BE2C (cell line): ENCODE measurements at regions not wholly inside any gene's neighbourhood (a gene's known extent, or its start where the extent isn't known, plus 50 kb on each side); places are given as distances from the start of the nearest gene placed in this dataset.

Experiments
- DNase-seq: peaks from one replicate; pipeline ENCODE4 v3.0.0-alpha.2; 2020
- H3K27me3 ChIP-seq: fragments of 250-450 bp; sonication (Bioruptor Pico); 2 replicates; pipeline ENCODE4 v1.5.1; 2020; ENCODE audit warnings: mild to moderate bottlenecking
- H3K36me3 ChIP-seq: fragments of 250-450 bp; sonication (Bioruptor Pico); 2 replicates; pipeline ENCODE4 v1.5.1; 2020; ENCODE audit warnings: mild to moderate bottlenecking
- H3K4me1 ChIP-seq: fragments of 250-450 bp; sonication (Bioruptor Pico); 2 replicates; pipeline ENCODE4 v1.5.1; 2020
- H3K4me3 ChIP-seq: 2 replicates; pipeline ENCODE4 v1.5.1; 2011; ENCODE audit warnings: low read depth, low read length
- H3K9me3 ChIP-seq: fragments of 250-450 bp; sonication (Bioruptor Pico); 2 replicates; pipeline ENCODE4 v1.5.1; 2020
- TF ChIP-seq, protein P1 (sequence below): IDR thresholded peaks from 2 replicates; pipeline ENCODE4 v1.5.1; 2012; ENCODE audit warnings: mild to moderate bottlenecking, low read depth, low read length

DNA sequence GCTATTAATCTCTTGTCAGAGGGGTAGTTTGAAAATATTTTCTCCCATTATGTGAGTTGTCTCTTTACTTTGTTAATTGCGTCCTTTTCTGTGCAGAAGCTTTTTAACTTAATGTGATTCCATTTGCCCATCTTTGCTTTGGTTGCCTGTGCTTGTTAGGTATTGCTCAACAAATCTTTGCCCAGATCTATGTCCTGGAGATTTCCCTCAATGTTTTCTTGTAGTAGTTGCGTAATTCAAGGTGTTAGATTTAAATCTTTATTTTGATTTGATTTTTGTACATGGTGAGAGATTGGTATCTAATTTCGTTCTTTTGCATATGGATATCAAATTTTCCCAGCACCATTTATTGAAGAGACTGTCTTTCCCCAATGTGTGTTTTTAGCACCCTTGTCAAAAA is 567.2 kb downstream of the DNAJB9 start:
- TF ChIP-seq, protein P1, sequence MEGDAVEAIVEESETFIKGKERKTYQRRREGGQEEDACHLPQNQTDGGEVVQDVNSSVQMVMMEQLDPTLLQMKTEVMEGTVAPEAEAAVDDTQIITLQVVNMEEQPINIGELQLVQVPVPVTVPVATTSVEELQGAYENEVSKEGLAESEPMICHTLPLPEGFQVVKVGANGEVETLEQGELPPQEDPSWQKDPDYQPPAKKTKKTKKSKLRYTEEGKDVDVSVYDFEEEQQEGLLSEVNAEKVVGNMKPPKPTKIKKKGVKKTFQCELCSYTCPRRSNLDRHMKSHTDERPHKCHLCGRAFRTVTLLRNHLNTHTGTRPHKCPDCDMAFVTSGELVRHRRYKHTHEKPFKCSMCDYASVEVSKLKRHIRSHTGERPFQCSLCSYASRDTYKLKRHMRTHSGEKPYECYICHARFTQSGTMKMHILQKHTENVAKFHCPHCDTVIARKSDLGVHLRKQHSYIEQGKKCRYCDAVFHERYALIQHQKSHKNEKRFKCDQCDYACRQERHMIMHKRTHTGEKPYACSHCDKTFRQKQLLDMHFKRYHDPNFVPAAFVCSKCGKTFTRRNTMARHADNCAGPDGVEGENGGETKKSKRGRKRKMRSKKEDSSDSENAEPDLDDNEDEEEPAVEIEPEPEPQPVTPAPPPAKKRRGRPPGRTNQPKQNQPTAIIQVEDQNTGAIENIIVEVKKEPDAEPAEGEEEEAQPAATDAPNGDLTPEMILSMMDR: no peak
- Histone ChIP-seq H3K9me3 (no peaks in the 10 kb centered on the region), H3K4me1 (no peaks in the 10 kb centered on the region), H3K36me3 (no peaks in the 10 kb centered on the region), H3K4me3 (no peak overlapping the region), H3K27me3 (no peaks in the 10 kb centered on the region)
- DNase-seq: no peak

DNA sequence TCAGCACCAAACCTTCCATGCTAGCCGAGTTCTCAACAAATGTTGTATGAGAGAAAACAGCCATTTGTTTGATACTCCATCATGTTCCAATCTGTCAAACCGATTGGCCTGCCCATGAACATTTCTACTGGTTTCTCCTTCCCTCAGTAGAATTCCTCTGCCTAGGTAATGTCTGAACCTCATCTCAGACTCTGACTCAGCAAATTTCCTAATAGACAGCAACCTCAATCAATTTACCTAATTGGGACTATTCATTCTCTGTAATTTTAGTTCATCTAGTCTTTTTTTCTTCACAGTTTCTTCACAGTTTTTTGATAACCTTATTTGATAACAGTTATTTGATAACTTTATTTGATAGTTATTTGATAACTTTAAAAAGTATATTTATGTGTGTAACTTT is 585.1 kb downstream of the DNAJB9 start:
- TF ChIP-seq, protein P1: no peak
- Histone ChIP-seq H3K4me1 (peaks cover 3% of the 10 kb centered on the region; the same call in 1 of the 2 replicates), H3K27me3 (no peaks in the 10 kb centered on the region), H3K36me3 (no peaks in the 10 kb centered on the region), H3K4me3 (no peak overlapping the region), H3K9me3 (no peaks in the 10 kb centered on the region)
- DNase-seq: no peak

DNA sequence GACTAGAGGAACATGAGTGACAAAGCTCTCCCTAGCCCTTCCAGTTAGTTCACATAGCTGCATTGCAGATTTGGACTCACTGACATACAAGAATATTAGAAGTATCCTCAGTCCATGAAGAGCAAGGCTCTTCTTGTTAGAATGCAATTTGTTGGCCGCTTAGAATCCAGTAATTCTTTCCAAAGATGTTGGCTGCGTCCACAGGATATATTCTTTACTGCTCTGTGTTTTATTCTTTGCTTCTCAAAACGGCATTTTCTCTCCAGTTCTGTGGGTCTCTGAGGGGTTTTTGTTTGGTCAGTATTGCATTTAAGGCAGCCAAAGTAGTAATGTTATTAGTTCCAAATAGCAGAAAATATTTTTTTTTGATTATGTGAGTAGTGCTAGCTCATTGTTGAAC is 588.6 kb downstream of the DNAJB9 start:
- H3K9me3 ChIP-seq: no peaks in the 10 kb centered on the region
- H3K4me3 ChIP-seq: no peak overlapping the region
- DNase-seq: no peak
- H3K4me1 ChIP-seq: peaks cover 3% of the 10 kb centered on the region; the same call in 1 of the 2 replicates
- H3K36me3 ChIP-seq: no peaks in the 10 kb centered on the region
- TF ChIP-seq, protein P1: no peak
- no peaks in the 10 kb centered on the region for H3K27me3 ChIP-seq

DNA sequence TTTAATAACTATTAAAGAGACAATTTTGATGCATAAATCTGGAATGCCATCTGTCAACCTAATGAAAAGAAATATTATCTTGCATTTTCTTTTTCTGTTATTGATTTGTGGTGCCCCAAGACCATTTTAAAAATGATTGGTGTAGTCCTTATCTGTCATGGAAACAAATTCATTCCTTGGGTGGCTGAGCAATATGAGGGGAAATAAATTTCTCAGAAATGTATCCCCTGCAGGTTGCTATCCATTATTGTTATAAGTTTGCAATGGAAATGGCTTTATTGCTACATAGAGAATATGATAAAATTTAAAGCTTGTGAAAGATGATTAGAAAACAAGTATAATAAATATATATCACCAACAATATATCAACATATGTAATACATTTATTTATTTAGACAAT is 607.0 kb downstream of the DNAJB9 start:
- H3K4me3 ChIP-seq: no peak overlapping the region
- H3K9me3 ChIP-seq: no peaks in the 10 kb centered on the region
- H3K36me3 ChIP-seq: no peaks in the 10 kb centered on the region
- H3K4me1 ChIP-seq: no peaks in the 10 kb centered on the region
- TF ChIP-seq, protein P1: no peak
- no peaks in the 10 kb centered on the region for H3K27me3 ChIP-seq
- no peak for DNase-seq

DNA sequence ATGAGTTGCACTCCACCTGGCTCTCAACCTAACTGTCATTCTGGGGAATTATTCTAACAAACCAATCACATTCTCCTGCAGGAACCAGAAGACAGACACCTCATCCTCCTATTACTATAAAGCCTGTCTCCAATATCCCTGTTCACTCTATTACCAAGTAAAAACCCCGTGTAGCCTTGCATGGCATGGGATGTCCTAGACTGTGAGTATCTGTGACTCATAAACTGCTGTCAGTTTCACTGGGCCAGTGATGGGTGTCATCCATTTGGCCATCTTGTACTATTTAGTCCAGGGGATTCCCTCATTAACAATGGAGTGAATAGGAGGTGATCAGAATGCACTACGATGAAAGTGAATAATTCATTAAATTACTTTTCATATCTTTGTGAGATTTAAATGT is 608.7 kb downstream of the DNAJB9 start:
- no peaks in the 10 kb centered on the region for H3K27me3 ChIP-seq
- H3K4me3 ChIP-seq: no peak overlapping the region
- DNase-seq: no peak
- TF ChIP-seq, protein P1: no peak
- peaks cover 4% of the 10 kb centered on the region for H3K9me3 ChIP-seq
- H3K4me1 ChIP-seq: no peaks in the 10 kb centered on the region; the same call in 1 of the 2 replicates
- H3K36me3 ChIP-seq: no peaks in the 10 kb centered on the region

DNA sequence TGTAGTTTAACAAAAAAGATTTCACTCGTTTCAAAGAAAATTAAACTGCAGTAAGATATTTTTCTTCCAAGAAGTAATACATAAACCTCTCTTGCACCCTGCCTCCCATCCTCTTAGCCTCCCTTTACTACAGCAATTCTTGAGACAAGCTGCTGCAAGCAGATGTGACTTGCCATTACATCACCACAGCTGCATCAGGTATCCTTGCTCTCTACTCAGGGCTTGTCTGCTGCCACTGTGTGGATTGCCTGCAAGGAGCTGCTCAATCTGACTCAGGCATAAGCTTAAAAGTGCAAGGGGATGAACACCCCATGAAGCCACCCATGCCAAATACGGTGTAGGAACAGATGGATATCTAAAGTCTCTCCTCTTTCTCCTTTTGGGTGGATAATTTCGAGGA is 609.9 kb downstream of the DNAJB9 start:
- H3K4me1 ChIP-seq: no peaks in the 10 kb centered on the region; the same call in 1 of the 2 replicates
- DNase-seq: no peak
- H3K4me3 ChIP-seq: no peak overlapping the region
- H3K9me3 ChIP-seq: peaks cover 4% of the 10 kb centered on the region
- H3K27me3 ChIP-seq: no peaks in the 10 kb centered on the region
- H3K36me3 ChIP-seq: no peaks in the 10 kb centered on the region
- TF ChIP-seq, protein P1: no peak
